MG63 (cell line): ENCODE measurements at regions not wholly inside any gene's neighbourhood (a gene's known extent, or its start where the extent isn't known, plus 50 kb on each side); places are given as distances from the start of the nearest gene placed in this dataset.

Experiments
- DNase-seq: peaks from one replicate; pipeline ENCODE4 v3.0.0-alpha.2; 2020
- H3K27me3 ChIP-seq: fragments of 250-450 bp; sonication (Bioruptor Pico); 2 replicates; pipeline ENCODE4 v1.5.1; 2020; ENCODE audit warnings: mild to moderate bottlenecking, moderate library complexity
- H3K36me3 ChIP-seq: fragments of 250-450 bp; sonication (Bioruptor Pico); 2 replicates; pipeline ENCODE4 v1.5.1; 2020; ENCODE audit warnings: mild to moderate bottlenecking, moderate library complexity
- H3K4me3 ChIP-seq: fragments of 250-450 bp; sonication (Bioruptor Pico); 2 replicates; pipeline ENCODE4 v1.5.1; 2020; ENCODE audit warnings: mild to moderate bottlenecking, moderate library complexity
- H3K9me3 ChIP-seq: fragments of 250-450 bp; sonication (Bioruptor Pico); 2 replicates; pipeline ENCODE4 v1.5.1; 2020; ENCODE audit warnings: mild to moderate bottlenecking, moderate library complexity

GRCh38 chr12:45633733-45634132 lies 95.8 kb upstream of the ARID2 start:
- Histone ChIP-seq H3K9me3 (no peaks in the 10 kb centered on the region), H3K27me3 (no peaks in the 10 kb centered on the region), H3K4me3 (no peak overlapping the region), H3K36me3 (no peaks in the 10 kb centered on the region)
- no peak for DNase-seq

- Histone ChIP-seq H3K9me3 (no peaks in the 10 kb centered on the region), H3K27me3 (no peaks in the 10 kb centered on the region), H3K4me3 (no peak overlapping the region), H3K36me3 (no peaks in the 10 kb centered on the region)
- DNase-seq, result no peak
Measured at GRCh38 chr12:45634273-45634917, 95.1 kb upstream of the ARID2 start.

GRCh38 chr12:45637242-45637641 lies 92.3 kb upstream of the ARID2 start:
- DNase-seq, result no peak
- H3K4me3 ChIP-seq, result no peak overlapping the region
- no peaks in the 10 kb centered on the region for H3K36me3 ChIP-seq
- no peaks in the 10 kb centered on the region for H3K9me3 ChIP-seq
- H3K27me3 ChIP-seq, result no peaks in the 10 kb centered on the region

GRCh38 chr12:45637706-45638105 lies 91.8 kb upstream of the ARID2 start:
- Histone ChIP-seq H3K27me3 (no peaks in the 10 kb centered on the region), H3K4me3 (no peak overlapping the region), H3K9me3 (no peaks in the 10 kb centered on the region), H3K36me3 (no peaks in the 10 kb centered on the region)
- no peak for DNase-seq

- DNase-seq, result no peak
- peak overlapping the region; percentile 8 for H3K4me3 ChIP-seq
- no peaks in the 10 kb centered on the region for H3K36me3 ChIP-seq
- no peaks in the 10 kb centered on the region for H3K9me3 ChIP-seq
- no peaks in the 10 kb centered on the region for H3K27me3 ChIP-seq
Measured at GRCh38 chr12:45638386-45638785, 91.1 kb upstream of the ARID2 start.

- H3K9me3 ChIP-seq, result no peaks in the 10 kb centered on the region
- no peak for DNase-seq
Measured at GRCh38 chr12:45644541-45644940, 85.0 kb upstream of the ARID2 start.

GRCh38 chr12:45646851-45647581 lies 82.5 kb upstream of the ARID2 start:
- no peak for DNase-seq
- H3K9me3 ChIP-seq, result no peaks in the 10 kb centered on the region
- no peaks in the 10 kb centered on the region for H3K27me3 ChIP-seq
- H3K36me3 ChIP-seq, result no peaks in the 10 kb centered on the region
- no peak overlapping the region for H3K4me3 ChIP-seq

More at GRCh38 chr12:45644541-45644940, 85.0 kb upstream of the ARID2 start:
- no peaks in the 10 kb centered on the region for H3K36me3 ChIP-seq
- H3K27me3 ChIP-seq, result no peaks in the 10 kb centered on the region
- no peak overlapping the region for H3K4me3 ChIP-seq

- Histone ChIP-seq H3K27me3 (no peaks in the 10 kb centered on the region), H3K36me3 (no peaks in the 10 kb centered on the region), H3K4me3 (no peak overlapping the region), H3K9me3 (no peaks in the 10 kb centered on the region)
- DNase-seq, result peak; percentile 10
Measured at GRCh38 chr12:45648070-45648469, 81.4 kb upstream of the ARID2 start.

GRCh38 chr12:45651029-45651428 lies 78.5 kb upstream of the ARID2 start:
- H3K36me3 ChIP-seq, result no peaks in the 10 kb centered on the region
- H3K9me3 ChIP-seq, result no peaks in the 10 kb centered on the region
- no peak for DNase-seq
- H3K27me3 ChIP-seq, result no peaks in the 10 kb centered on the region
- no peak overlapping the region for H3K4me3 ChIP-seq

- no peaks in the 10 kb centered on the region for H3K36me3 ChIP-seq
- H3K27me3 ChIP-seq, result no peaks in the 10 kb centered on the region
- no peak for DNase-seq
- no peaks in the 10 kb centered on the region for H3K9me3 ChIP-seq
- H3K4me3 ChIP-seq, result no peak overlapping the region
Measured at GRCh38 chr12:45654002-45654665, 75.4 kb upstream of the ARID2 start.

- no peaks in the 10 kb centered on the region for H3K27me3 ChIP-seq
- H3K9me3 ChIP-seq, result peaks cover 3% of the 10 kb centered on the region; the same call in 1 of the 2 replicates
- no peak for DNase-seq
- no peaks in the 10 kb centered on the region for H3K36me3 ChIP-seq
- no peak overlapping the region for H3K4me3 ChIP-seq
Measured at GRCh38 chr12:45655186-45655585, 74.3 kb upstream of the ARID2 start.

- no peaks in the 10 kb centered on the region for H3K36me3 ChIP-seq
- no peaks in the 10 kb centered on the region for H3K27me3 ChIP-seq
- peaks cover 7% of the 10 kb centered on the region; the same call in 1 of the 2 replicates for H3K9me3 ChIP-seq
- no peak for DNase-seq
- no peak overlapping the region for H3K4me3 ChIP-seq
Measured at GRCh38 chr12:45655743-45656142, 73.8 kb upstream of the ARID2 start.

GRCh38 chr12:45658020-45658419 lies 71.5 kb upstream of the ARID2 start:
- no peaks in the 10 kb centered on the region for H3K27me3 ChIP-seq
- no peak for DNase-seq
- no peak overlapping the region for H3K4me3 ChIP-seq
- H3K36me3 ChIP-seq, result no peaks in the 10 kb centered on the region
- peaks cover 10% of the 10 kb centered on the region; the same call in 1 of the 2 replicates for H3K9me3 ChIP-seq

- Histone ChIP-seq H3K4me3 (no peak overlapping the region), H3K36me3 (no peaks in the 10 kb centered on the region), H3K9me3 (peaks cover 10% of the 10 kb centered on the region; the same call in 1 of the 2 replicates), H3K27me3 (no peaks in the 10 kb centered on the region)
- DNase-seq, result peak; percentile 76
Measured at GRCh38 chr12:45660330-45660729, 69.2 kb upstream of the ARID2 start.

- H3K9me3 ChIP-seq, result peaks cover 10% of the 10 kb centered on the region; the same call in 1 of the 2 replicates
- H3K27me3 ChIP-seq, result no peaks in the 10 kb centered on the region
- DNase-seq, result no peak
- no peaks in the 10 kb centered on the region for H3K36me3 ChIP-seq
- no peak overlapping the region for H3K4me3 ChIP-seq
Measured at GRCh38 chr12:45663455-45663854, 66.1 kb upstream of the ARID2 start.

GRCh38 chr12:45665941-45666340 lies 63.6 kb upstream of the ARID2 start:
- DNase-seq, result no peak
- no peak overlapping the region for H3K4me3 ChIP-seq
- H3K27me3 ChIP-seq, result no peaks in the 10 kb centered on the region
- H3K9me3 ChIP-seq, result peaks cover 1% of the 10 kb centered on the region; the same call in 1 of the 2 replicates
- no peaks in the 10 kb centered on the region for H3K36me3 ChIP-seq

GRCh38 chr12:45666396-45666795 lies 63.1 kb upstream of the ARID2 start:
- DNase-seq, result no peak
- Histone ChIP-seq H3K9me3 (no peaks in the 10 kb centered on the region), H3K27me3 (no peaks in the 10 kb centered on the region), H3K4me3 (no peak overlapping the region), H3K36me3 (no peaks in the 10 kb centered on the region)
